HG02852 (cell line): ENCODE measurements at regions not wholly inside any gene's neighbourhood (a gene's known extent, or its start where the extent isn't known, plus 50 kb on each side); places are given as distances from the start of the nearest gene placed in this dataset.
"Not testable (repeated sequence)": the region's sequence is repeated elsewhere in the genome, so short reads cannot be mapped to it uniquely, and the experiment has no call there.

Experiments
- ATAC-seq: cut with Tn5 transposase; IDR thresholded peaks from one replicate; pipeline ENCODE4 v1.9.1; 2021; ENCODE audit warnings: mild to moderate bottlenecking, moderate library complexity; ENCODE audit not compliant: unreplicated experiment

DNA sequence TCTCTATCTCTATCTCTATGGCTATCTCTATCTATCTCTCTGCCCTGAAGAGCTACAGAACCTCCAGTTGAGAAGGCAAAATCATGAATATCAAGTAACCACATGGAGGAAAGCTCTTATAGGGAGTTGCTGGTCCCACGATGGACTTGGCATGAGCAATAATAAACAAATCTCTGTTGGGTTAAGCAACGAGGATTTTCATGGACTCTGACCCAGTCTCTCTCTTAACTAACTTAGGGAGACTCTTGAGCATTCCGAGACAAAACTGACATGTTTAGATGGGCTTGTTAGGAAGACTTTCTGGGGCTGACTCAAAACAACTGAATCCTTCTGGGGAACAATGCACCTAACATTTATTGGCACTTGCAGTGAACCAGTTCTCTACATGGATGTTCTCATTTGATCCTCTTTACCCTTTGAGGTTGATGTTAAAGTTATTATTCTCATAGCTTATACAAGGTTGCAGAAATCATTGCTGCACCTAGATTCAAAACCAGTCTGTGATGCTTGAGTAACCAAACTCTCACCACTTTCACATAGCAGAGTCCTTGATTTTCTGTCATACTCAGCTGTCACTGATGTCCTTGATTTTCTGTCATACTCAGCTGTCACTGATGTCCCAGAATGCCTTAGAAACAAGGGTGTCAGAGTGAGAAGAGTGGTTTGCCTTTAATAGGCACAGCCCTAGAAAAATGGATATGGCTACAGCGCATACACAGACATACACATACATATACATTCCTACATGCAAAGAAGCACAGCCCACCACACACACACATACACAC, 354.6 kb upstream of the MAF start:
- no peak for ATAC-seq

DNA sequence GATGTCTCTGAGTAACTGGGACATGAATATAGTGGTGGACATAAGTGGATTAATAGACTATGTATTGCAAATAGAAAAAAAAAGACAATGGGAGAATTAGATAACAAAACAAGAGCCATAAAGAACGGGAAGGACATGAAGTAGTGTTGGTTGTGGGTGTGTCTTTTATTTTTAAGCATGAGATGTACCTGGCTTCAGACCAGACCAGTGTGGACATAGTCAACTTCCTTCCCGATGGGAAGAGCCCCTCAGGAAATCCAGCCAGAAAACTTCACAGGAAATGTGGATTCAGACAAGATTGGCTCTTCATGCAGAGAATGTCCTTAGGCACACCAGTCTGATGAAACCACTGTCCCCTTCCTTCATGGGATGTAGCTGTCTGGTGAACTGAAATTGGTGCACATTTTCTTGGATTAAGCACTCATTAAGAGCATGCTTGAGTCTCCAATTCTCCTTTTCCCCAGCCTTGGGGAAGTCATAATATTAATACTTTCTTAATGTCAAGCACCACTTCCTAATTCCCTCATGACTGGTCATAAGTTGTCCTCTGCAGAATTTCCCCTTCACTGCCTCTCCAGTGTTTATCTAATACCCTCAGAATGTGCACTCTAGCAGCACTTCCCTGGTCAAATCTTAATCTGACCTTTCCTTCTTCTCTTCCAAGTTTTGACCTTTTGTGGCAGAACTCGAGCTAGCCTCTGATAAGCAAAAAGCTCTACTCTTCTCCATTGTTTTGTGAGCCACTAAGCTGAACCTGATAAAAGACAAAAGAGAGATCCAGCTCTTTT, 350.6 kb upstream of the MAF start:
- no peak for ATAC-seq

- ATAC-seq, result no peak
Measured at GRCh38 chr16:79949417-79949816, 348.9 kb upstream of the MAF start.

DNA sequence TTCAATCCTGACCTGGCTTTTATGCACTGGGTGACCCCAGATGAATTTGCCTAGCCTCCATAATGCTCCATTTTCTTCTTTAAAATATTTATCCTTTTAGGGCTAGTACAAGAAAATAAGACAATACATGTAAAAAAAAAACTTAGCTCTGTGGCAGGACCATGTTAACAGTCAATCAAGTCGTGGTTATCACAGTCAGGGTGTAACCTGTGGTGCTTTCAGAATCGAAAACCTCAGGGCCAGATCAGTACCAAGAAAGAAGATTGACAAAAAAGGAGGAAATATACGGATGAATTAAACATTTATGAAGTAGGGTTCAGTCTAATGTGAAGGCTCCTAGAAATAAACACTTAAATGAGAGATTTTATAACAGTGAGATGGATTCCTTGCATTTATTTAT, 347.2 kb upstream of the MAF start:
- ATAC-seq, result no peak

DNA sequence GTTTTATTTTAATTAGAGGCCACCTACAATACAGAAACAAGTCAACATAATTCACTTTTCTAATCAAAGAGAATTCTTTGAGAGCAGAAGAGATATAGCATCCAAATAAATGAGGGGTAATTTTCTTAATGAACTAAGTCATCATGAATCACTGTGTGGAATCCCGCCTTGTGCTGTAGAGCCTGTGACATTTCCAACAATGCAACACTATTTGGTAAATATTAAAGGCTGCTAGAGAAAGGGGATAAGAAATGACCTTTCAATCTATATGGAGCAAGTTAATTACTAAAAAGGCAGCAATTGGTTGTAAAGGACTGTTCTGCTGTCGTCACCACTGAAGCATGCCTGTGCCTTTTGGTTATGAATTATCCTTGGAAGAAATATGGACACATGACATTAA, 345.7 kb upstream of the MAF start:
- no peak for ATAC-seq

GRCh38 chr16:79943736-79944135, 343.2 kb upstream of the MAF start:
- no peak for ATAC-seq

- no peak for ATAC-seq
Measured at GRCh38 chr16:79938575-79938974, 338.0 kb upstream of the MAF start.

DNA sequence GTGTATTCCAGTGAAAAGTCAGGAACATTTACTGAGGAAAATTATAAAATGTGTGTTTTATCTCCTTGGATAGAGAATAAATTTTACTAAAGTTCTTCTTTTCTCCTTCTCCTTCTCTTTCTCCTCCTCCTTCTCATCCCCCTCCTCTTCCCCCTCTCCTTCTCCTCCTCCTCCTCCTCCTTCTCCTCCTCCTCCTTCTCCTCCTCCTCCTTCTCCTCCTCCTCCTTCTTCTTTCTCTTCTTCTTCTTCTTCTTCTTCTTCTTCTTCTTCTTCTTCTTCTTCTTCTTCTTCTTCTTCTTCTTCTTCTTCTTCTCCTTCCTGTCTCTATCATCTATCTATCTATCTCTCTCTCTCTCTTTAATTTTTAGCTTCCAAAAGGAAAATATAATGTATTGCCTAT, 337.1 kb upstream of the MAF start:
- ATAC-seq, result not testable (repeated sequence)

GRCh38 chr16:79933603-79934002, 333.1 kb upstream of the MAF start:
- ATAC-seq, result no peak

DNA sequence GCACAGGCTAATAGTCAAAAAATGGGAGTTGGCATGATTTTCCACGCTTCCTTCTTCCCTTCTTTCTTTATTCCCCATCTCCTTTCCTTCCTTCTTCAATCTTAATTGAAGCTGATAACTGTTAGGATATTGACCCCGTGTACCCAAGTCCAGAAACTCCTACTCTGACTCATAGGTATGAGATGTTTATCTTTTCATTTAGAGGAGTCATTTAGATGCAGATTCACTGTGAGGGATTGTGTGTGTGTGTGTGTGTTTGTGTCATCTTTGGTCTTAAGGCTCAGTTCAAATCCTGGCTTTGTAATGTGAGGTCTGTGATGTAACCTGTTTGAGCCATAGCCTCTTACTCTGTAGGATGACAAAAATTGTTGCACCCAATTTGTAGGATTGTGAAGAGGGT, 332.0 kb upstream of the MAF start:
- no peak for ATAC-seq

DNA sequence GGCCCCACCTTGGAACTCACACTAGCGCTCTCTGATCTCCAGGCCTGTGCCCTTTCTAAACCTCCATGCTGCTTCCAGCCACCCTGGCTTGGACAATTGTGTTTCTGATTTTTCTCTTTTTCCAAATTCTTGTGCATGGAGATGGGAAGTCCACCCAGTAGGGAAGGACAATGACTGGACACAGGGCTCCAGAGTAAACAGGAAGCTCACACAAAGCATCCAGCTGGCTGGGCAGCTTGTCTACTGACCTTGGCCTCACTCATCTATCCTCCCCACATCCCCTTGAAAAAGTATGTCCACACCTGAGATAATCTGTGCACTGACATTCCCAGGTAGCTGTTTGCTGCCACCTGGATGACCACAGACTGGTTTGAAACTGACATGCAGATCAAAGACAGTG, 331.2 kb upstream of the MAF start:
- no peak for ATAC-seq

DNA sequence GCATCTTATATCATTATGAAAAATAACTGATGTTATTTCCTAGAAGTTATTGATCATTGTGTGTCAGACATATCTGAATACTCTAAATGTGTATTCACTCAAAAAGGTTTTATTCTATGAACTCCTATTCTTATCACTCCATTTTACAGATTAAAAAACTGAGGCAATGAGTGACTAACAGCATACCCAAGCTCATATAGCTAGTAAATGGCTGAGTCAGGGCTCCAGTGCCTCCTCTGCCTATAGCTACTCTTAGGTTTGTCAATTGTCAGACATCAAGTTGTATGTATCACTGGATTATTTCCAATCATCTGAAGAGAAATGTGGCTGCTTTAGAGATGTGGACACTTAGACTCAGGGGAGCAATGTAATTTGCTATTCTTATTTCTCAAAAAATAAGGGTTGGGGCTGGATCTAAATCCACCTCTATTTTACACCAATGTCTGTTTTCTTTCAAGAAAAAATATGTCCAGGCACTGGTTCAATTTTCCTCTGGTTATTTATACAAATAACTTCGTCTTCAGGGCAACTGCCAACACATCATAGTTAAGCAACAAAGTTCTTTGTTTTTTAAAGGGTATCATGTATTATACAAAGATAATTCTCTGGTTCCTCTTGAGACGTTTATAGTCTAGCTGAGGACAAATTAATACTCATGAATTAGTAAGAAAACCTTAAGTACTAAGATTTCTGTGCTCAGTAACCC, 328.9 kb upstream of the MAF start:
- ATAC-seq, result no peak

DNA sequence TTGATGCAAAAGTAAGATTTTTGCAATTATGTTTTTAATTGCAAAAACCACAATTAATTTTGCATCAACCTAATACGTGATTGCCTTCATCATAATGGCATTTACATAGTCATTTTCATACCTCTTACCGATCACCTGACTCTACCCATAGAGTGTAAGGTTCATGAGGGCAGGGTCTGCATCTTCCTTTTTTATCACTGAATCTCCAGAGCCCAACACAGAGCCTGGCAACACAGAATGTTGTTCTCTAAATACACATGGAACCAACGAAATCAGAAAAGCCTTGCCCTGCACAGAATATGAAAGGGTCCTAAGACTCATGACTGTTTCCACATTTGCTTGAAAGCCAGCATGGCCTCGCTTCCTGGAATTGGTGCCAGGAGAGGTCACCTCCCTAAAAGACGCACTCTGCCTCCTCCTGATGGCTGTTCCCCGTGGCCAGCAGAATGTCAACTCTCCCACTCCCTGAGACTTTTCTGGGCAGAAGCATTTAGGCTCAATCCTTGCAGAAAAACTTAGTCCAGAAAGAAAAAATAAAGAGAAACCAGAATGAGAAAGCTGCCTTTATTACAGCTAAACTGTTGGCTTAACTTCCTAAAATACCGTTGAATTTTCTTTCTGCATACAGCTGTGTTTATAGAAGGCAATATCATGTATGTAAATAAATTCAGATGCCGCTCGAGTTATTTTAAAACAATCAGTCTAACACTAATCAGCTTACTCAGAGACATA, 327.8 kb upstream of the MAF start:
- no peak for ATAC-seq

DNA sequence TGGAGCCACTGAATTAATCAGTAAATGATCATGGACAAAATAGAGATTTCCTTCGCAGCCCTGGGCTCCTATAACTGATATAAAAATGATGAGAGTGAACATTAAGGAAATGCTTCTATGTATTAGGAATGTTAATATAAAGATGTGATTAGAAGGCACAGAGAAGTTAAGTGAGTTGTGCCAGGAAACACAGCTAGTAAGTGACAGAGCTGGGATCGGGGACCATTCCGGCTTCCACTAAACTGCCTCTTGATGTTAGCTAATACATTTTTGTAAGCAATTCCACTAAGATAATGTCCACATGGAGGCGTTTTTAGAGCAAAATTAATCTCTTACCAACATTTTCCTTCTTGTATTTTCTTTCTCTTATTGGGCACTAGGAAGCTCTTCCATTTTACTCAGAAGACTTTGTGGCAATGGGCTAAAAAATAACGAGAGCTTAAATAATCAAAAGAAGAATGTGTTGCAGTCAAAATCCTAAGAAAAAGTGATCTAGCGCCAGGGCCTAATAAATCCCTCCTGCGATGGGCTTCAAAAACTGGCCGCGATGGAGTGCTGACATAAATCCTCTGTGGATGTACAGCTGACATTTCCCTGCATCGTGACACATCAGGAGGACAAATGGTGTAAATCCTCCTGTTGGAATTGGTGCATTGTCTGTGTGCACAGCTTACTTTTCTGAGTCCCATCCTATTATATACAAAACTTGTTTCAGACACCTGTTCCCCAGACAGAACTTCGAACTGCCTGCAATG, 326.1 kb upstream of the MAF start:
- no peak for ATAC-seq

DNA sequence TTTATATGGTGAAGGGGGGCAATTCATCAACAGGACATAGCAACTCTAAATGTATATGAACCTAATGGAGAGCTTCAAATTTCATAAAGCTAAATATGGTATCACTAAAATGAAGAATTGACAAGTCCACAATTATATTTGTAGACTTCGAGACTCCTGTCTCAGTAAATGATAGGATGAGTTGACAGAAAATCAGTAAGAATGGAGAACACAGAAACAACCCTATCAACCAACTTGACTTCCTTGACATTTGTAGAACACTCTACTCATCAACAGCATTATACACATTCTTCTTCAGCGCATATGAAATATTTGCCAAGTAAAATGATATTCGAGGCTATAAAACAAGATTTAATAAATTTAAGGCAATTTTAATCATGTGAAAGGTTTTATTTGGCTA, 322.9 kb upstream of the MAF start:
- no peak for ATAC-seq

DNA sequence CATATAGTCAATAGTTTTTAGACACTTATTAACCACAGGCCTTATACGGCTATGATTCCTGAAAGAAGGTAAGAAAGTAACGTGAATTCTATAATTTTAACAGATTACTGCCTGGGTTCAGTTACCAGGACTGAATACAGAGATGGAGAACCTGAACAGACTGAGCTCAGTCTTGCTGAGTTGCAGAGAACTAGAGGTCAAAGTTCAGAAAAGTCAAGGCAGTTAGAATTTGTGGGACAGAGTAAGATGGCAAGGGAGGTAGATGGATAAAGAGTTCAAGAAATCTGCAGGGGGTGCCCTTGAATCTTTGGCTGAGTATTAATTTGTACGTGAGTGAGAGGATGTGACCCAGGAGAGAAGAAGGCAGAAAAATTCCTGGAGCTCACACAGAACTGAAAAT, 320.1 kb upstream of the MAF start:
- no peak for ATAC-seq

- no peak for ATAC-seq
Measured at GRCh38 chr16:79918916-79919315, 318.4 kb upstream of the MAF start.

- ATAC-seq, result no peak
Measured at GRCh38 chr16:79915761-79916160, 315.2 kb upstream of the MAF start.

DNA sequence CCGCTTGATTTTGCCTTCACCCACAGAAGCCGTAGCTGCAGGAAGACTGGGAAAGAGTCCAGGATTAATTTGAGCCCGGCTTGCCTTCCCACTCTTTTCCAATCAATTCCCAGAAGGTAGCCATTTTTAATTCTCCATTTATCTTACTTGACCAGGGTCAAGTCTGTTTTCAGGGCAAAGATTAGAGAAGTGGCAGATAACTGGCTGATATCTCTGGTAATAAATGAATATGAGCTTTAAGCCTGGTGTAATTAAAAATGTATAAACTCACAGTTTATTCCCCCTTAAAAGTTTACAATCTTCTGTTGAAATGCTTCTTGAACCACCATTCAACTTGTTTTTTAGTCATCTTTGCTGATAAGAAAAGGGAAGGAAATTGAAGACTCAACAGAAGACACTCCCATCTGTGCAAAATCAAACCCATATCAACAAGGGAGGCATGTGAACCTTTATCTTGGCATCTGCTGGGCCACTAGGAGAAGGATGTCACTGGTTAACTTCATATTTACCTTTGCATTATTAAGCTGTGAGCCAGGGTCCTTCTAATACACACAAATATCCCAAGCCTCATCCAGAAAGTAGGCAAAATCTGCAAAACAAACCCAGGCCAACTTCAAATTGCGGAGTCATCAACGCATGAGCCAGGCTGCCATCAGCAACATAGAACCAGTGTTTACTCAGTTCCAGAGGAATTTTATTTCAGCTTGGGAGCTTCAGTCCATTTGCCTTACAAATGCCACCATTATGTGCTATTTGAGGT, 314.6 kb upstream of the MAF start:
- no peak for ATAC-seq
